Tongue (tissue), 1 donor: ENCODE measurements at regions not wholly inside any gene's neighbourhood (a gene's known extent, or its start where the extent isn't known, plus 50 kb on each side); places are given as distances from the start of the nearest gene placed in this dataset.
A peak's percentile ranks its signal among the peaks of the same experiment; 100 is the strongest.

ENCODE experiments used
- DNase-seq: peaks from one replicate; pipeline ENCODE4 v3.0.0-alpha.2; 2015

- peak; percentile 5 for DNase-seq
These were observed 51.2 kb upstream of the TBC1D5 start for GRCh38 chr3:17793542-17794195.
